ENCODE measurements at regions not wholly inside any gene's neighbourhood (a gene's known extent, or its start where the extent isn't known, plus 50 kb on each side); places are given as distances from the start of the nearest gene placed in this dataset.
"Not testable (repeated sequence)": the region's sequence is repeated elsewhere in the genome, so short reads cannot be mapped to it uniquely, and the experiment has no call there.

- DNase-seq: no peak
Observed at GRCh38 chr6:44010411-44011349, 116.6 kb downstream of the MRPL14 start.

GRCh38 chr6:44009425-44010321 is 117.6 kb downstream of the MRPL14 start:
- no peak for DNase-seq

GRCh38 chr6:44008821-44009370 is 118.4 kb downstream of the MRPL14 start:
- DNase-seq: no peak

- no peak for DNase-seq
Observed at GRCh38 chr6:44007818-44008621, 119.2 kb downstream of the MRPL14 start.

- no peak for DNase-seq
Observed at GRCh38 chr6:44006872-44007303, 120.4 kb downstream of the MRPL14 start.

DNA sequence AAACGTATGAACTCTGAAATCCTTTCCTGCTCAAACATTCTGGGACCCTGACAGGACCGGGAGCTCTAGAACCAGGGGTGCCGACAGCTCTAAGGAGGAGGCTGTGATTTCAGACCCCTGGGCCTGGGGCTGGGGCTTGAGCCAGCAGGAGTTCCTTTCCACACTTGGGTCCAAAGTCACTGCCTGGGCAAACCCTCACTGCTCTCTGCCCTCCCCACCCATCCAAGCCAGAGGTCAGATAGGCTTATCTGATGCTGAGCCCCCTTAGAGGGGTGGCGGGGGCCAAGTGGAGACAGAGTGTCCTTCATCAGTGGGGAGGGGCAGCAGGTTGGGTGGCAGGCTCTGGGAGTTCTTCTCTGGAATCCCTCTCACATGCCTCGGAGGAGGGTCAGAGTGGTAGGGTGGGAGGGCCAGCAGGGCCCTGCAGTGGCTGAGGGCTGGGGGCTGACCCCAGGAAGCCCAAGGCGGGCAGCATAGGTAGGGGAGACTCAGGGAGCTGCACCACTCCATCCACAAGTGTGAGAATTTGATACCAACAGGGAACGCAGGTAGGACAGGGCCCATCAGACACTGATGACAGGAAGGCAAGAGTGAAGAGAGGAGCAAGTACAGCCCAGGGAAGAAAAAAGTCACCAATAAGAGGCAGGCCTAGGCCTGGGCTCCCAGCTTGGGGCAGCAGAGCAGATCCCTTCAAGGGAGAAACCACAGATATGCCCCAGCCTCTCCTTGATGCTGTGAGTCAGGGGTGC is 121.0 kb downstream of the MRPL14 start:
- no peak for DNase-seq

DNA sequence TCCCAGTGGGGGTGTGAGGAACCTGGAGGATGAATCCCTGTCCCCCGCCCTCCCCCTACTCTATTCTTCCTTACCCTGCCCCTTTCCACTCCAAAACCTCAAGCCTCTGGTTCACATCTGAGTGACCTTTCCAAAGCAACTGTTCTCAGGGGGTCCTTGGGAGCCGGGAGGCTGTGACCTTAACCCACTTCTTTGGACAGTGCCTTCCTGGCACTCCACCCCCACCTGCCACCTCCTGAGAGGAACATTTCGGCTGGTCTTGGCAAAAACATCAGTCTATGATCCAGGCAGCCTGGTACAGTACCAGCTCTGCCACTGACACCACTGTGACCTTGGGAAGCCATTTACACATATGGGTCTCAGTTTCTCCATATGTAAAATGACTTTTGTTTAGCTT is 121.7 kb downstream of the MRPL14 start:
- DNase-seq: no peak

DNA sequence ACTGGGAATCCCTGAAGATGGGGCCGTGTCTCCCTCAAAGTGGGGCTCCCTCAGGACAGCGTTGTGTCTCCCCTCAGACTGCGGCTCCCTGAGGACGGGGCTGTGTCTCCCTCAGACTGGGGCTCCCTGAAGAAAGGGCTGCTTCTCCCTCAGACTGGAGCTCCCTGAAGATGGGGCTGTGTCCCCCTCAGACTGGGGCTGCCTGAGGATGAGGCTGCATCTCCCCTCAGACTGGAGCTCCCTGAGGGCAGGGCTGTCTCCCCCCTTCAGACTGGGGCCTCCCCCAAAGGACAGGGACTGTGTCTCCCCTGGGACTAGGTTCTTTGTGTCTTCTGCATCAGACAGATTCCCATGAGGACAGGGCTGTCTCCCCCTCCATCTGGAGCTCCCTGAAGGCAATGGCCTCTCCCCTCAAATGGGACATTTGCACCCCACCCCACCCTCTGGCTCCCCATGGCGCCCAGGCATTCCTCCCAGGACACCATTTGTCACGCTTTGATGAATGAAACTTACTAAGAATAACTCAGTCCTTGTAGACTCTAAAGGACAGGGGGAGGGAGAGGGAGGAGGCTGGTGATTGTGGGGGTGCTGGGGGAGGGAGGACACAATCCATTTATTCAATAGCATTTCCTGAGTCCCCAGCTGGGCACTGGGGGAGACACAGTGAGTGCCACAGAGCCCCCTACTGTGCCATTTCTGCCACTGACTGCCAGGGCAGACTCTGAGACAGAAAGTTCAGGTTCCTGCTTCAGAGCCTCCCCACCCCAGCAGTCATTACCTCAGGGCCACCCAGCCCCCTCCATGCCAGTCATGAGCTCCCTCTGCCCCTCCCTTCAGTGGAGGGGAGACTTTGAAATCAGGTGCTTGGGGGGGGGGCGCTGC is 122.4 kb downstream of the MRPL14 start:
- DNase-seq: no peak

- DNase-seq: no peak
Observed at GRCh38 chr6:44004136-44004535, 123.1 kb downstream of the MRPL14 start.

DNA sequence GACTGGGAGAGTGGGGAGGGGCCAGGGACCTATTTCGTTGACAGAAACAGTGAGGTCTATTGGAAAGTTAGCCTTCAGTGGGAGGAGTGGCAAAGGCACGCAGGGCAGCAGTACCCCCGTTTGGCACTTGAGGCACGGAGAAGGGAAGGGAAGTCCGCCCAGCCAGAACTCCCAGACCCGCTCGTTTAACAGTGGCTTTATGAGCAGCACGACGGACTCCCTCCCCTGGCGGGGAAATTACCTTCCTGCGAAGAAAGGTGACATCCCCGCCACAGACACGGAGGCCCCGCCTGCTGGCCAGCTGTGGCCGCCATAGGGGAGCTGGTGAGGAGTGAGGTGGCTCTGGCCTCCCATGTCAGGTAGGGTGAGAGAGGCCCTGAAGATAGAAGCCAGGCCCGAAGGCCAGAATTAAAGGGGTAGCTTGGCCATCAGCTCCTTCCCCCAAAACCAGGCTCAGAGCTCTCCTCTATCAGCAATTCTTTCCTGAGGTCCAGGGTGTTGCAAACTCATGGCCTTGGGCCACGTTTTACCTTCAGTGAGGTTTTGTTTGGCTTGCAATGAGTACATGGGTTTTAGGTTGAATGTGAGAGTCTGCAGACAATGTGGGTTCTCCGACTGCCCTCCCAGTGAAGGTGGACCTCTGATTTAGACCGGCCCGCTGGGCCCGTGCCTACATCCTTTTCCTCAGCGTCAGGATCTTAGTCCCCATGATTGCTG is 123.7 kb downstream of the MRPL14 start:
- no peak for DNase-seq

- peak; percentile 13 for DNase-seq
Observed at GRCh38 chr6:44002593-44003344, 124.5 kb downstream of the MRPL14 start.

GRCh38 chr6:44002067-44002592 is 125.1 kb downstream of the MRPL14 start:
- no peak for DNase-seq

- DNase-seq: no peak
Observed at GRCh38 chr6:44001318-44002066, 125.8 kb downstream of the MRPL14 start.

DNA sequence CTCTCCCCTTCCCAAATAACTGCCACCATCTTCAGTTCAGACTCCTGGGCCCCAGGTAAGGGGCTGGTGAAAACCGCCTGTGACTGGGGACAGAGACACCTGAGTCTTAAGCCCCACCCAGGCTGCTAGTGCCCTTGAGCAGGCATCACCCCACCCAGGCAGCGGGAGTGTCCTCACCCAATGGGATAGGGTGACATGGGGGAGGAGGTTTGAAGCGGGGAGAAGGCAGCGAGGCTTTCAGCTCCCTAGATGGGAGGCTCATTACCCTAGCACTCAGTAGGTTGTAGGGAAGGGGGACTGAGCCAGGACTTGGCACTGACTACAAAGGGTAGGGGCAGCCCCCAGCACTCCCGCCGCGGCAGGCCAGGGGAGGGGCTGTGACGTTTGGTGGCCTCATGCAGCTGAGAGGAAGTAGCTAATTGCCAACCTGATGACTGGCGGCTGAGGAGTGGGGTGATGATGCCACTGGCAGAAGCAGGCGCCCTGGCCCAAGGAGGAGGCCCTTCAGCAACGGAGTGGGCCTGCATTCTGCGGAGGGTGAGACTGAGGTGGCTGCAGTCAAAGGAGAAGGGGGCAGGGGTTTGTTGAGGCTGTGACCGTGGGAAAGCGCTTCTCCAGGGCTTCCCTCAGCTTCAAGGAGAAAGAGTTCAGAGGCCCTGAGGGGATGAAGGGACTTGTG is 126.9 kb downstream of the MRPL14 start:
- peak; percentile 69 for DNase-seq

DNA sequence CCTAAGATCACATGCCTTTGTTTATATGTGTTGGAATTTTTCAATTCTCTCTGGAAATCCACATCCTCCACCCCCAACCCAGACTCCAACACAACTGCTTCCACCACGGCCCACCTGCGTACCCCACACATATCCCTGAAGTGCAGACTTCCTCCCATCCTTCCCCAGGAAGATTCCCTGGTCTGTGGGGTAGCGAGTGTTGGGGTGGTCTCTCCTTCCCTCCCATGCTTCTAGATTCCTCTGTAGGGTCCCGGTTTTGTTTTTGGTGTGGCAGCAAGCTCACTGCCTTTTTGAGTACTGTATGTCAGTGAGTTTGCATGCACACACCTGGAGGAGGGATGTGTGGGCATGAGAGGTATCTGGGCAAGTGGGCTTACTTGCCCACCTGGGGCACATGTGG is 127.6 kb downstream of the MRPL14 start:
- DNase-seq: no peak

- DNase-seq: not testable (repeated sequence)
Observed at GRCh38 chr6:43998592-43999243, 128.5 kb downstream of the MRPL14 start.

DNA sequence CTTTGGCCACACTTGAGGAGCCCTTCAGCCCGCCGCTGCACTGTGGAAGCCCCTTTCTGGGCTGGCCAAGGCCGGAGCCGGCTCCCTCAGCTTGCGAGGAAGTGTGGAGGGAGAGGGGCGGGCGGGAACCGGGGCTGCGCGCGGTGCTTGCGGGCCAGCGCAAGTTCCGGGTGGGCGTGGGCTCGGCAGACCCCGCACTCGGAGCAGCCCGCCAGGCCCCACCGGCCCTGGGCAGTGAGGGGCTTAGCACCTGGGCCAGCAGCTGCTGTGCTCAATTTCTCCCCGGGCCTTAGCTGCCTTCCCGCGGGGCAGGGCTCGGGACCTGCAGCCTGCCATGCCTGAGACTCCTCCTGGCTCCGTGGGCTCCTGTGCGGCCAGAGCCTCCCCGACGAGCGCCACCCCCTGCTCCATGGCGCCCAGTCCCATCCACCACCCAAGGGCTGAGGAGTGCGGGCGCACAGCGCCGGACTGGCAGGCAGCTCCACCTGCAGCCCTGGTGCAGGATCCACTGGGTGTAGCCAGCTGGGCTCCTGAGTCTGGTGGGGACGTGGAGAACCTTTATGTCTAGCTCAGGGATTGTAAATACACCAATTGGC is 129.2 kb downstream of the MRPL14 start:
- DNase-seq: not testable (repeated sequence)

Measured in NCI-H2029 treated with DMSO at 0.1 percent for 48 hours (cell line).